SU-DHL-6 (cell line): ENCODE measurements at regions not wholly inside any gene's neighbourhood (a gene's known extent, or its start where the extent isn't known, plus 50 kb on each side); places are given as distances from the start of the nearest gene placed in this dataset.

ENCODE experiments used
- EZH2phosphoT487 ChIP-seq: fragments of 200-600 bp; sonication (generic), shearing (Covaris generic); conservative IDR thresholded peaks from 2 replicates; pipeline ENCODE4 v1.6.1; 2018; ENCODE audit warnings: mild to moderate bottlenecking, antibody characterized with exemption, low read length, moderate library complexity, mixed read lengths
- TF ChIP-seq, protein P1 (sequence below): fragments of 200-600 bp; sonication (generic); IDR thresholded peaks from one replicate; pipeline ENCODE4 v1.5.1; 2017; ENCODE audit warnings: antibody characterized with exemption, mild to moderate bottlenecking, low read length, moderate library complexity; ENCODE audit not compliant: insufficient read depth, poor library complexity, severe bottlenecking

DNA sequence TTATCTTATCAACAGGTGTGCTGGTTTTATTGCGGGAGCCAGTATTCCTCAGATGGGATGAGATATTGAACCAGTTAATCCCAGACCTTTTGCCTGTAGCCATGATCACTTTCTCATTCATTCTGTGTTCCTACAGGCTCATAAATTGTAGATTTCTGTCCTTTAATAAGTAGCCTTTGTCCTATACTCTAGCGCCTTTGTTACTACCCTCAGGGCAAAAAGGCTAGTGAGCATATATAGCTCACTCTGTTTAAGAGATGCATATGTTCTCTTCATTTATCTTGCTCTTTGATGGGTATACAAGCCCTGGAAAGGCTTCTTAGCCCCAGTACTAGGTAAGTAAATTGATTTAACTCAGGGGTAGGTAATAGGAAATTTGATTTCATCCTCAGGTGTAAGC is 95.1 kb downstream of the OXSM start:
- TF ChIP-seq, protein P1, sequence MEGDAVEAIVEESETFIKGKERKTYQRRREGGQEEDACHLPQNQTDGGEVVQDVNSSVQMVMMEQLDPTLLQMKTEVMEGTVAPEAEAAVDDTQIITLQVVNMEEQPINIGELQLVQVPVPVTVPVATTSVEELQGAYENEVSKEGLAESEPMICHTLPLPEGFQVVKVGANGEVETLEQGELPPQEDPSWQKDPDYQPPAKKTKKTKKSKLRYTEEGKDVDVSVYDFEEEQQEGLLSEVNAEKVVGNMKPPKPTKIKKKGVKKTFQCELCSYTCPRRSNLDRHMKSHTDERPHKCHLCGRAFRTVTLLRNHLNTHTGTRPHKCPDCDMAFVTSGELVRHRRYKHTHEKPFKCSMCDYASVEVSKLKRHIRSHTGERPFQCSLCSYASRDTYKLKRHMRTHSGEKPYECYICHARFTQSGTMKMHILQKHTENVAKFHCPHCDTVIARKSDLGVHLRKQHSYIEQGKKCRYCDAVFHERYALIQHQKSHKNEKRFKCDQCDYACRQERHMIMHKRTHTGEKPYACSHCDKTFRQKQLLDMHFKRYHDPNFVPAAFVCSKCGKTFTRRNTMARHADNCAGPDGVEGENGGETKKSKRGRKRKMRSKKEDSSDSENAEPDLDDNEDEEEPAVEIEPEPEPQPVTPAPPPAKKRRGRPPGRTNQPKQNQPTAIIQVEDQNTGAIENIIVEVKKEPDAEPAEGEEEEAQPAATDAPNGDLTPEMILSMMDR = no peak
- TF ChIP-seq EZH2phosphoT487 = no peak
